HG02798 (cell line): ENCODE measurements at regions not wholly inside any gene's neighbourhood (a gene's known extent, or its start where the extent isn't known, plus 50 kb on each side); places are given as distances from the start of the nearest gene placed in this dataset.
"Not testable (repeated sequence)": the region's sequence is repeated elsewhere in the genome, so short reads cannot be mapped to it uniquely, and the experiment has no call there.

ENCODE experiments used
- ATAC-seq: cut with Tn5 transposase; IDR thresholded peaks from one replicate; pipeline ENCODE4 v1.9.1; 2021; ENCODE audit warnings: mild to moderate bottlenecking; ENCODE audit not compliant: unreplicated experiment, poor library complexity

- ATAC-seq, result no peak
Observed at GRCh38 chr10:61023053-61023452, 79.1 kb upstream of the RHOBTB1 start.

- no peak for ATAC-seq
Observed at GRCh38 chr10:61021926-61022325, 77.9 kb upstream of the RHOBTB1 start.

GRCh38 chr10:61020420-61021158, 76.6 kb upstream of the RHOBTB1 start:
- no peak for ATAC-seq

DNA sequence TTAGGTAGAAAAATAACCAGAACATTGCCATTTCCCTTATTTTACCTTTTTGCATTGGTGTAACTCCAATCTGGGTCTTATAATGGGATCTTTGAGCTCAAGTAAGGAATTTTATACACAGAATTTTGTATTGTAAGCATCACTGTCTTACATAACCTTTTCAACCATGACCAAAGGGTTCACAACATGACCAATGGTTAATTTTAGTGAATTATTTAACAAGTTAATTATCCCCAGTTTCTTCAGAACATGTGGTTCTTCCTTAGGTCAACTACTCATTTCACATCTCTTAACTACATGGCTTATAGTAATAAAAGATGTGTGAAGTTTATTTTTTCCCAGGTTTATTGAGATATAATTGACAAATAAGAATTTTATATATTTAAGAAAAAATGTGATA, 74.2 kb upstream of the RHOBTB1 start:
- no peak for ATAC-seq

- no peak for ATAC-seq
Observed at GRCh38 chr10:61016630-61017029, 72.6 kb upstream of the RHOBTB1 start.

- no peak for ATAC-seq
Observed at GRCh38 chr10:61016007-61016406, 72.0 kb upstream of the RHOBTB1 start.

GRCh38 chr10:61010863-61011262, 66.9 kb upstream of the RHOBTB1 start:
- ATAC-seq, result no peak

- ATAC-seq, result not testable (repeated sequence)
Observed at GRCh38 chr10:61003069-61003468, 59.1 kb upstream of the RHOBTB1 start.

DNA sequence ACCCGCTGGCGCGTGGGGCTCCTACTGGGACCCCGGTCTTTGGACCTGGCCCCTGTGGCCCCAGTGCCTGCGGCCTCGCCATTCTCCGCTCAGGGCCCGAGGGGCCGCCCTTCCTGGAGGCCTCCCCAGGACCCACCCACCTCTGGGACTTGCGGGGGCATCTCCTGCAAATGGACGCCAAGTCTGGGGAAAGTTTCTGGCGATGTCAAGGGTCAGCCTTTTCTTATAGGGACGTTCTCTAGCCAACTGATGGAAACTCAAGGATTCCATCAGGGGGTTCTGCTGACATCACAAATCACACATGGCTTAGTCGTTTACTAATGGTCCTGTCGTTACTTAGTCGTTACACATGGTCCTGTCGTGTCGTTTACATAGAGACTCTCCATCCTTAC, 57.7 kb upstream of the RHOBTB1 start:
- ATAC-seq, result no peak

DNA sequence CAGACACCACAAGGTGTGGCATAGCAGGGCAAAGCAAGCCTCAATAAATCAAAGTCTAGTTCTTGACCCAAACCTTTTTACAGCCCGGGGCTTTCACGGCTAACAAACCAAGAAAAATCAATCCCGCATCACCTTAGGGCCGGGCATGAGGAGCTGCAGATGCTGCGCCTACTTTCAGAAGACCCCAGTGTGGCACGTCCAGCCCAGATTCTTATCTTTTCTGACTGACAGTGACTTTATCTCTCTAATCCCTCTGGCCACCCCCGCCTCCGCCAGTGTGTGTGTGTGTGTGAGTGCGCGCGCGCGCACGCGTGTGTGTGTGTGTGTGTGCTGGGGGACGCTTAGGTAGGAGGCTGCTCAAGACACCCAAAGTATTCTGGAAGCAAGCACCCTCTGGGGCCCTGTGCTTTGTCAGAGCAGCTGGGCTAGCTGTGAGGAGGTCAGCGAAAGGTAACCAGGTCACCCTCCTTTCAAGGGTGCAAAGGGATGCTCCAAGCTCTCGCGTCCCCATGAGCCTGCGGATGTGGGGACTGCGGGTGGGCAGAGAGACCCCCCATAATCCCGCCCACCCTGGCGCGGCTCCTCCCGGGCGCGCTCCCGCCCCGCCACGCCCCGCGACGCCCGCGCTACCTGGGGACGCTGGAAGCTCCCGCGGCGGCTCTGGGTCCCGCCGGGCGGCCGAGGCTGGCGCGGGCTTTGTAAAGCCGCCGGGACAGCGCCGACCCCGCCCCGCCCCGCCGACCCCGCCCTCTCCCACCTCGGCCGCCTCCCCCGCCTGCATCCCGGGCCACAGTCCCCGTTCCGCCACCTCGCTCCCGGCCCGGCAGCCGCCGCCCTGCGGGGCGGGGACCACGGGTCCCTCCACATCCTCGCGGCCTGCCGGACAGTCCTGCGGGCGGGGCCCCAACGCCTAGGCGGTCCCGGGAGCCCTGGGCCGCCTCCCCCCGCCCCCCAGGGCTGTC, 57.1 kb upstream of the RHOBTB1 start:
- ATAC-seq, result no peak

DNA sequence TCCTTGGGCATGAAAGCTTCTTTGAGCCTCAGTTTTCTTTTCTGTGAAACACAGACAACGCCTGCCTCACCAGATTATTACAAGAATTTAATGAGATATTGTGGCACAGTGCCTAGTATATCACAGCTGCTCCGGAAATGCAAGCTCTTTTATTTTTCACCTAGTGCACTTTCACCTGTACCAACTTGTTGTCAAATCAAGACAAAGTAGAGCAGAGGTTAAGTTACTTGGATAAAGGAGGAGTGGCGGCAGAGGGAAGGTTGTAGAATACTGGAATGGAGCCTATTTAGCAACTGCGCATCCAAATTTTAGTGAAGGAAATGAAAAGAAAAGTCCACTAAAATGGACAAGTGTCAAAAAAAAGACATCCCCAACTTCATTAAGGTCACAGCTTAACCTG, 54.9 kb upstream of the RHOBTB1 start:
- no peak for ATAC-seq

- ATAC-seq, result no peak
Observed at GRCh38 chr10:60994128-60994527, 50.1 kb upstream of the RHOBTB1 start.
